GM12878 (cell line): ENCODE measurements at regions not wholly inside any gene's neighbourhood (a gene's known extent, or its start where the extent isn't known, plus 50 kb on each side); places are given as distances from the start of the nearest gene placed in this dataset.

Experiments
- ATAC-seq: fragments of 200-7000 bp; cut with Tn5 transposase; 3 replicates; pipeline ENCODE4 v1.9.1; 2020; ENCODE audit warnings: mild to moderate bottlenecking, moderate library complexity
- BruUV-seq: library from RNA; stranded (reverse); fragments of 400-500 nt; replicated peaks from 2 replicates; lab custom pipeline; 2021; lab: Mats Ljungman, UMichigan
- CTCF ChIA-PET: fragments of 300-600 bp; sonication (Branson Sonifier 250); formaldehyde crosslinking; extraction: SDS; loops from one replicate; lab custom pipeline; 2021; ENCODE audit warnings: inconsistent platforms; lab: Yijun Ruan, JAX
- POLR2A ChIA-PET: fragments of 350-600 bp; formaldehyde crosslinking; extraction: SDS; loops from one replicate; lab custom pipeline; 2021; ENCODE audit warnings: inconsistent platforms; lab: Charles Lee
- RAD21 ChIA-PET: fragments of 300-600 bp; sonication (Branson Sonifier 250); formaldehyde crosslinking; loops from one replicate; lab custom pipeline; 2023; ENCODE audit warnings: antibody characterized with exemption; ENCODE audit not compliant: unreplicated experiment; lab: Charles Lee
- SMC1A ChIA-PET: fragments of 300-600 bp; sonication (Branson Sonifier 250); formaldehyde crosslinking; loops from one replicate; lab custom pipeline; 2023; ENCODE audit not compliant: unreplicated experiment, uncharacterized antibody; lab: Charles Lee
- DNase-seq: peaks from one replicate; pipeline ENCODE4 v3.0.0-alpha.2; 2011; ENCODE audit warnings: low read depth, low spot score
- FAIRE-seq: peaks from 3 replicates; lab custom pipeline; 2011; peaks lifted over from hg19 to GRCh38; lab: Jason Lieb, UNC
- H2AFZ ChIP-seq: 2 replicates; pipeline ENCODE4 v1.6.0; 2011; ENCODE audit warnings: low read depth, low read length, control low read depth; ENCODE audit not compliant: control insufficient read depth
- H3K27ac ChIP-seq: 2 replicates; pipeline ENCODE4 v1.5.1; 2011; ENCODE audit warnings: control low read depth; ENCODE audit not compliant: control insufficient read depth, insufficient read depth
- H3K27me3 ChIP-seq, 2 experiments: replicated peaks in 1 of 2; 2 replicates each; pipeline versions ENCODE4 v1.6.0 to v1.6.1; 2011; ENCODE audit warnings: low read length in 1 of 2; ENCODE audit not compliant: control insufficient read depth in 2 of 2, insufficient read depth in 2 of 2
- H3K36me3 ChIP-seq, 2 experiments: 2 replicates each; pipeline ENCODE4 v1.5.1; 2011; ENCODE audit warnings: low read length in 1 of 2; ENCODE audit not compliant: control insufficient read depth in 2 of 2, insufficient read depth in 2 of 2
- H3K4me1 ChIP-seq: 2 replicates; pipeline ENCODE4 v1.6.1; 2011; ENCODE audit warnings: mild to moderate bottlenecking, low read length, moderate library complexity, mixed read lengths; ENCODE audit not compliant: control insufficient read depth, insufficient read depth
- H3K4me2 ChIP-seq: 2 replicates; pipeline ENCODE4 v1.6.0; 2011; ENCODE audit warnings: control low read depth; ENCODE audit not compliant: control insufficient read depth, insufficient read depth
- H3K4me3 ChIP-seq: fragments of 200-600 bp; sonication (generic); 2 replicates; pipeline ENCODE4 v1.5.1; 2016
- H3K79me2 ChIP-seq: 2 replicates; pipeline ENCODE4 v1.6.0; 2011; ENCODE audit warnings: low read length; ENCODE audit not compliant: control insufficient read depth, insufficient read depth
- H3K9ac ChIP-seq: 2 replicates; pipeline ENCODE4 v1.8.0; 2011; ENCODE audit warnings: low read length, control low read depth, mixed read lengths; ENCODE audit not compliant: control insufficient read depth, insufficient read depth
- H3K9me3 ChIP-seq: replicated peaks from 3 replicates; pipeline ENCODE4 v1.5.1; 2011; ENCODE audit warnings: mild to moderate bottlenecking, low read length; ENCODE audit not compliant: control insufficient read depth, insufficient read depth
- H4K20me1 ChIP-seq: 2 replicates; pipeline ENCODE4 v1.6.0; 2011; ENCODE audit not compliant: control insufficient read depth, insufficient read depth
- CBX5 ChIP-seq: sonication (generic); IDR thresholded peaks from 2 replicates; pipeline ENCODE4 v1.6.1; 2016; ENCODE audit warnings: low read depth, moderate library complexity, mild to moderate bottlenecking, inconsistent platforms
- CTCF ChIP-seq, 3 experiments: IDR thresholded peaks in 2 of 3; conservative IDR thresholded peaks in 1 of 3; 2 replicates each; pipeline ENCODE4 v1.5.1; 2011; ENCODE audit warnings: low read depth in 3 of 3, low read length in 3 of 3, mild to moderate bottlenecking in 3 of 3, control low read depth in 2 of 3, moderate library complexity in 2 of 3, inconsistent platforms in 1 of 3, mixed read lengths in 1 of 3; ENCODE audit not compliant: control insufficient read depth in 2 of 3, insufficient read depth in 1 of 3; ENCODE audit errors: extremely low read depth in 1 of 3
- ESRRA ChIP-seq: IDR thresholded peaks from 2 replicates; pipeline ENCODE4 v1.6.1; 2012; ENCODE audit warnings: mild to moderate bottlenecking, low read length, improper control_type of control experiment
- MAX ChIP-seq: IDR thresholded peaks from 2 replicates; pipeline ENCODE4 v1.6.1; 2012; ENCODE audit warnings: low read depth, low read length, improper control_type of control experiment
- POLR2AphosphoS2 ChIP-seq: IDR thresholded peaks from 2 replicates; pipeline ENCODE4 v1.6.1; 2011; ENCODE audit warnings: low read depth, mild to moderate bottlenecking, low read length, improper control_type of control experiment, moderate library complexity
- RAD21 ChIP-seq: IDR thresholded peaks from 2 replicates; pipeline ENCODE4 v1.6.1; 2011; ENCODE audit warnings: mild to moderate bottlenecking, low read depth, low read length, moderate library complexity; ENCODE audit not compliant: insufficient read depth
- SMC3 ChIP-seq: IDR thresholded peaks from 2 replicates; pipeline ENCODE4 v1.6.1; 2011; ENCODE audit warnings: low read length, improper control_type of control experiment, borderline replicate concordance
- YY1 ChIP-seq: IDR thresholded peaks from 2 replicates; pipeline ENCODE4 v1.6.1; 2011; ENCODE audit warnings: low read depth, mild to moderate bottlenecking, low read length
- WGBS: methylation state at CpG from one replicate; pipeline ENCODE4 v1.1.6; 2016; ENCODE audit warnings: low lambda C conversion rate; ENCODE audit not compliant: insufficient replicate concordance, insufficient coverage; ENCODE audit errors: missing lambda C conversion rate; 5-methylcytosine and 5-hydroxymethylcytosine counted together
- in situ Hi-C: fragments of 300-500 bp; cut with MboI; formaldehyde crosslinking; loops from 9 replicates; pipeline ENCODE4 v1.14.3; 2018; ENCODE audit warnings: mixed read lengths
- intact Hi-C: fragments of 100-400 bp; cut with micrococcal nuclease; formaldehyde crosslinking; loops from one replicate; pipeline ENCODE4 v1.14.2; 2022; ENCODE audit not compliant: unreplicated experiment

GRCh38 chr5:34486160-34486848, 169.8 kb upstream of the RAI14 start:
- Histone ChIP-seq H2AFZ (no peak overlapping the region), H3K4me3 (no peak overlapping the region), H3K4me1 (no peaks in the 10 kb centered on the region), H4K20me1 (no peaks in the 10 kb centered on the region), H3K9me3 (no peaks in the 10 kb centered on the region; the same call in 2 of the 3 replicates), H3K4me2 (no peak overlapping the region), H3K27ac (no peak overlapping the region), H3K36me3 (no peaks in the 10 kb centered on the region), H3K27me3 (no peaks in the 10 kb centered on the region; a peak in 1 of 4 replicates), H3K9ac (no peak overlapping the region), H3K79me2 (no peaks in the 10 kb centered on the region)
- in situ Hi-C loops = loop anchor here (25.0 kb wide), 1 partner anchor 426 kb away; the partner anchor contains the start of genes BRIX1 and RAD1
- FAIRE-seq (peak; percentile 78), DNase-seq (no peak), ATAC-seq (peak; percentile 83)
- ChIA-PET CTCF (interaction anchor here (1.0 to 4.4 kb wide), 26 partner anchors 10 to 517 kb away, joined by 3 to 47 read pairs (median 5); partner anchors contain the start of genes BRIX1 and RAD1), RAD21 (interaction anchor here (1.0 to 3.4 kb wide), 10 partner anchors 13 to 517 kb away, joined by 3 to 21 read pairs (median 4); partner anchors contain the start of genes BRIX1 and RAD1), POLR2A (no interaction called here), SMC1A (interaction anchor here (0.6 to 2.7 kb wide), 9 partner anchors 10 to 416 kb away, joined by 3 to 19 read pairs (median 4); no protein-coding TSS in a partner anchor)
- TF ChIP-seq SMC3 (peak; percentile 83), MAX (no peak), RAD21 (peak; percentile 97), YY1 (peak; percentile 57; the same call in 1 of the 2 replicates), CBX5 (0 out of 2 replicates have a peak, but pooled peaks have one; percentile 42), POLR2AphosphoS2 (no peak), CTCF (IDR thresholded peaks at IDR 0.05 in 2 of 3, conservative IDR thresholded peaks at IDR 0.05 in 1 of 3; ENCODE audit: control insufficient read depth in 2 of 3, extremely low read depth in 1 of 3, insufficient read depth in 1 of 3, low read depth in 3 of 3, low read length in 3 of 3) (peak; percentile 74 to 92 (median 80)), ESRRA (no peak)
- WGBS = 24% methylated on average over 15 of the region's 15 CpGs
- BruUV-seq = no TSS peak
- intact Hi-C loops = loop anchor here (2.0 to 10.0 kb wide), 4 partner anchors 36 to 518 kb away; no protein-coding TSS in a partner anchor
